ENCODE measurements at regions not wholly inside any gene's neighbourhood (a gene's known extent, or its start where the extent isn't known, plus 50 kb on each side); places are given as distances from the start of the nearest gene placed in this dataset.
A peak's percentile ranks its signal among the peaks of the same experiment; 100 is the strongest.

DNA sequence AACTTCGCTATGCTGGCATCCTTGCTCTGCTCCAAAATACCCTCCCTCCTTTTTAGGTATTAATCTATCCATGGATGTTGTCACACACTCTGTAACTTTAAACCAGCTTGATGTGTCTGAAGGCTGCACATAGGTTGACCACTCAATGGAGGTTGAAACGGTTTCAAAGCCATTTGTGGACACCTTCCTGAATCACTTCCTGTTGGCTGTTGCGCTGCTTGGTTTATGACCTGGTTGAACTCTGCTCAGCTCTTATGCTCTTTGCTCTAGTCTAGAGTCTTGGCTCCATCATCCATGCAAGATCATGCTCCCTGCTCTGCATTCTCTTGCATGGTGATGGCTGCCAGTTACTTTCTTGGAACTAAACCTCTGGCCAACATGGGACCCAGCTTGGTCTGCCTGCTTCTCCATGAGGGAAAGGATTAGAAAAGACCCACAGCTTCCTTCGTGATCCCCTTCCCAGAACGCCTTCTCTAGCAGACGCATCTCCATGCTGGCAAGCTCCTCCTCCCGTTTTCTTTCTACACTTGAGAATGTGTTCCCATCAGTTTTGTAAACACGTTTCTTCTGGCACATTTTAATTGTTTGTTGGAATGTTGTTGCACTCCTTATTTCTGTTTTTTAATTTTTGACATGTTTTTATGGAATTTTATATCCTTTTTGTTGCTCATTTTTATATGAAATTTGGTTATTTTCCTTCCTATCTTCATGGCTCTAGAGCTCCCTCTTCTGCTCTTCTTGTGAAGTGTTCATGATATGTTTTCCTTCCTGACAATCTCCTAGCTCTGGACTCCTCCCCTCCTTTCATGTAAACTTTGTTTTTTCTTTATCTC lies 149.8 kb downstream of the XPNPEP1 start:
- H3K23ac ChIP-seq (ENCODE audit: low read depth, low read length), result no peak overlapping the region
- WGBS, 2 experiments (ENCODE audit: extremely low coverage in 2 of 2, insufficient read length in 1 of 2), result 33% methylated on average over 1 of the region's 8 CpGs; no CpG with 5 or more reads in 1 of the 2 experiments
- no peak overlapping the region for H3K4ac ChIP-seq (ENCODE audit: low read depth, low read length)
- H4K20me1 ChIP-seq (ENCODE audit: insufficient read depth, low read length), result no peaks in the 10 kb centered on the region
- H2BK120ac ChIP-seq (ENCODE audit: low read depth, low read length), result no peak overlapping the region
- no peak overlapping the region for H3K9ac ChIP-seq (ENCODE audit: low read depth, low read length)
- POLR2A ChIA-PET (ENCODE audit: unreplicated experiment), result no interaction called here
- no peak overlapping the region for H4K5ac ChIP-seq (ENCODE audit: low read depth, low read length)
- no peak overlapping the region for H4K91ac ChIP-seq (ENCODE audit: insufficient read depth, low read depth, low read length)
- H3K4me2 ChIP-seq (ENCODE audit: low read depth, low read length), result no peak overlapping the region
- no peak overlapping the region for H4K8ac ChIP-seq (ENCODE audit: low read depth in 2 of 2, low read length in 2 of 2)
- in situ Hi-C loops (cut with MboI; ENCODE audit: low sequenced_read_pairs) (no loop called here), dilution Hi-C loops (cut with HindIII; ENCODE audit: low sequenced_read_pairs, unreplicated experiment) (no loop called here), intact Hi-C loops (cut with micrococcal nuclease) (loop anchor here (5.0 kb wide), 1 partner anchor 1661 kb away; no protein-coding TSS in a partner anchor)
- H3K79me1 ChIP-seq (ENCODE audit: low read depth in 1 of 2, low read length in 2 of 2), result no peaks in the 10 kb centered on the region
- H3K36me3 ChIP-seq (ENCODE audit: control insufficient read depth, insufficient read depth, low read length), result no peaks in the 10 kb centered on the region
- no peaks in the 10 kb centered on the region for H3K4me1 ChIP-seq (ENCODE audit: control insufficient read depth, insufficient read depth, low read length)
- H2BK15ac ChIP-seq (ENCODE audit: low read depth, low read length), result no peak overlapping the region
- peak; percentile 43 for DNase-seq
- CTCF ChIA-PET, result interaction anchor here (1.3 to 1.7 kb wide), 2 partner anchors 10 to 16 kb away, joined by 3 to 6 read pairs; no protein-coding TSS in a partner anchor
- H3K27ac ChIP-seq (ENCODE audit: insufficient read depth, low read length), result no peak overlapping the region
- no peaks in the 10 kb centered on the region for H3K9me1 ChIP-seq (ENCODE audit: insufficient read depth, low read length)
- peak; percentile 85 for ATAC-seq (ENCODE audit: low read depth)
- H2AK5ac ChIP-seq (ENCODE audit: low read depth, low read length), result no peak overlapping the region
- no peak overlapping the region for H2BK5ac ChIP-seq (ENCODE audit: low read depth, low read length, poor library complexity, severe bottlenecking)
- no TSS peak for BruUV-seq (replicated peaks)
- no peak overlapping the region for H3K56ac ChIP-seq (ENCODE audit: extremely low read depth, insufficient read depth, low read length)
- H3K27me3 ChIP-seq (ENCODE audit: control insufficient read depth, insufficient read depth, low read length), result no peaks in the 10 kb centered on the region
- H3K4me3 ChIP-seq (ENCODE audit: insufficient read depth, low read depth, low read length), result no peak overlapping the region
- H2AFZ ChIP-seq (replicated peaks; ENCODE audit: low read length, poor library complexity), result no peak overlapping the region
- H3K9me3 ChIP-seq (ENCODE audit: control insufficient read depth, insufficient read depth, low read length), result no peaks in the 10 kb centered on the region
- no peak overlapping the region for H2AK9ac ChIP-seq (replicated peaks; ENCODE audit: low read depth, low read length, poor library complexity)
- no peak overlapping the region for H3K14ac ChIP-seq (replicated peaks; ENCODE audit: low read depth, low read length)
- H3K18ac ChIP-seq (ENCODE audit: low read depth, low read length), result no peak overlapping the region
- H2BK20ac ChIP-seq (ENCODE audit: low read depth, low read length), result no peak overlapping the region
- TF ChIP-seq RFX5 (IDR thresholded peaks at IDR 0.05; ENCODE audit: low read depth, low read length) (no peak), RAD21 (IDR thresholded peaks at IDR 0.05; ENCODE audit: low read length) (peak; percentile 66), RCOR1 (IDR thresholded peaks at IDR 0.05; ENCODE audit: insufficient replicate concordance, low read length) (no peak), USF2 (IDR thresholded peaks at IDR 0.05; ENCODE audit: low read depth, low read length) (no peak), CEBPB (IDR thresholded peaks at IDR 0.05; ENCODE audit: low read depth, low read length) (no peak), POLR2A (IDR thresholded peaks at IDR 0.05; ENCODE audit: low read depth, low read length) (no peak), CTCF (conservative IDR thresholded peaks at IDR 0.05; ENCODE audit: low read depth, low read length) (peak; percentile 62), NFE2L2 (IDR thresholded peaks at IDR 0.05; ENCODE audit: low read depth, low read length) (no peak), SMC3 (IDR thresholded peaks at IDR 0.05; ENCODE audit: low read depth, low read length) (peak; percentile 54), MAFK (IDR thresholded peaks at IDR 0.05; ENCODE audit: low read depth, low read length) (no peak), CHD1 (IDR thresholded peaks at IDR 0.05; ENCODE audit: low read depth, low read length) (no peak), MAZ (IDR thresholded peaks at IDR 0.05; ENCODE audit: borderline replicate concordance, low read depth, low read length) (no peak), FOS (IDR thresholded peaks at IDR 0.05; ENCODE audit: low read depth, low read length) (no peak), BHLHE40 (IDR thresholded peaks at IDR 0.05; ENCODE audit: low read depth, low read length) (no peak)
- TF ChIP-seq, protein P1, sequence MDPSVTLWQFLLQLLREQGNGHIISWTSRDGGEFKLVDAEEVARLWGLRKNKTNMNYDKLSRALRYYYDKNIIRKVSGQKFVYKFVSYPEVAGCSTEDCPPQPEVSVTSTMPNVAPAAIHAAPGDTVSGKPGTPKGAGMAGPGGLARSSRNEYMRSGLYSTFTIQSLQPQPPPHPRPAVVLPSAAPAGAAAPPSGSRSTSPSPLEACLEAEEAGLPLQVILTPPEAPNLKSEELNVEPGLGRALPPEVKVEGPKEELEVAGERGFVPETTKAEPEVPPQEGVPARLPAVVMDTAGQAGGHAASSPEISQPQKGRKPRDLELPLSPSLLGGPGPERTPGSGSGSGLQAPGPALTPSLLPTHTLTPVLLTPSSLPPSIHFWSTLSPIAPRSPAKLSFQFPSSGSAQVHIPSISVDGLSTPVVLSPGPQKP (IDR thresholded peaks at IDR 0.05; ENCODE audit: borderline replicate concordance, low read depth, low read length), result no peak

All from IMR-90 (cell line).